HL-60 (cell line): ENCODE measurements at regions not wholly inside any gene's neighbourhood (a gene's known extent, or its start where the extent isn't known, plus 50 kb on each side); places are given as distances from the start of the nearest gene placed in this dataset.

Experiments used
- DNase-seq, 2 experiments: peaks; one replicate each; pipeline ENCODE4 v3.0.0-alpha.2; 2010 to 2020; ENCODE audit warnings: low read depth in 1 of 2, low spot score in 1 of 2
- H3K27ac ChIP-seq: fragments of 250-450 bp; sonication (Bioruptor Pico); replicated peaks from 2 replicates; pipeline ENCODE4 v1.5.1; 2020; ENCODE audit warnings: mild to moderate bottlenecking, moderate library complexity
- H3K27me3 ChIP-seq: fragments of 250-450 bp; sonication (Bioruptor Pico); 2 replicates; pipeline ENCODE4 v1.5.1; 2021; ENCODE audit warnings: mild to moderate bottlenecking, moderate library complexity; ENCODE audit not compliant: insufficient read depth, poor library complexity, severe bottlenecking
- H3K4me3 ChIP-seq: replicated peaks from 2 replicates; pipeline ENCODE4 v1.5.1; 2011; ENCODE audit warnings: mild to moderate bottlenecking, control low read depth, low read length; ENCODE audit not compliant: insufficient read depth
- CTCF ChIP-seq: IDR thresholded peaks from one replicate; pipeline ENCODE4 v1.5.1; 2011; ENCODE audit warnings: low read length, control low read depth, inconsistent platforms; ENCODE audit not compliant: insufficient read depth
- GABPA ChIP-seq: IDR thresholded peaks from 2 replicates; pipeline ENCODE4 v1.6.1; 2012; ENCODE audit warnings: low read depth
- POLR2AphosphoS5 ChIP-seq: IDR thresholded peaks from 2 replicates; pipeline ENCODE4 v1.6.1; 2012; ENCODE audit warnings: low read depth
- REST ChIP-seq: IDR thresholded peaks from 2 replicates; pipeline ENCODE4 v1.6.1; 2012; ENCODE audit warnings: low read depth; ENCODE audit not compliant: insufficient replicate concordance
- SPI1 ChIP-seq: IDR thresholded peaks from 2 replicates; pipeline ENCODE4 v1.6.1; 2012; ENCODE audit warnings: low read depth, mild to moderate bottlenecking, borderline replicate concordance

- H3K27ac ChIP-seq, result no peak overlapping the region
- TF ChIP-seq POLR2AphosphoS5 (no peak), GABPA (no peak), CTCF (no peak)
- H3K4me3 ChIP-seq, result no peak overlapping the region
- DNase-seq, result no peak
- H3K27me3 ChIP-seq, result no peaks in the 10 kb centered on the region
These were observed 1032.2 kb upstream of the SEMA6D start for GRCh38 chr15:46685096-46685495.

GRCh38 chr15:46685681-46686080 lies 1031.6 kb upstream of the SEMA6D start:
- Histone ChIP-seq H3K4me3 (no peak overlapping the region), H3K27me3 (no peaks in the 10 kb centered on the region), H3K27ac (no peak overlapping the region)
- TF ChIP-seq SPI1 (no peak), GABPA (no peak), CTCF (no peak), REST (no peak), POLR2AphosphoS5 (no peak)
- DNase-seq, result no peak

- Histone ChIP-seq H3K27me3 (peaks cover 1% of the 10 kb centered on the region), H3K27ac (no peak overlapping the region)
- DNase-seq, result no peak
These were observed 1021.0 kb upstream of the SEMA6D start for GRCh38 chr15:46696281-46696680.

More at GRCh38 chr15:46696281-46696680, 1021.0 kb upstream of the SEMA6D start:
- TF ChIP-seq GABPA (no peak), CTCF (no peak), SPI1 (no peak), REST (no peak), POLR2AphosphoS5 (no peak)
- no peak overlapping the region for H3K4me3 ChIP-seq
